ENCODE measurements at regions not wholly inside any gene's neighbourhood (a gene's known extent, or its start where the extent isn't known, plus 50 kb on each side); places are given as distances from the start of the nearest gene placed in this dataset.

GRCh38 chr3:110576960-110577359, 494.7 kb upstream of the NECTIN3 start:
- TF ChIP-seq POLR2A (IDR thresholded peaks at IDR 0.05) (no peak), CTCF (IDR thresholded peaks at IDR 0.05) (no peak)
